NCI-H2107 (cell line): ENCODE measurements at regions not wholly inside any gene's neighbourhood (a gene's known extent, or its start where the extent isn't known, plus 50 kb on each side); places are given as distances from the start of the nearest gene placed in this dataset.

ENCODE experiments used
- DNase-seq: peaks from one replicate; lab custom pipeline; 2025; lab: John Stamatoyannopoulos, UW

GRCh38 chr10:44619975-44620374 lies 235.1 kb upstream of the CXCL12 start:
- no peak for DNase-seq

GRCh38 chr10:44627591-44628354 lies 242.9 kb upstream of the CXCL12 start:
- no peak for DNase-seq

- DNase-seq: no peak
These were observed 244.0 kb upstream of the CXCL12 start for GRCh38 chr10:44628921-44629320.

GRCh38 chr10:44635176-44635575 lies 250.3 kb upstream of the CXCL12 start:
- no peak for DNase-seq

GRCh38 chr10:44636625-44637024 lies 251.7 kb upstream of the CXCL12 start:
- DNase-seq: no peak

GRCh38 chr10:44640429-44640828 lies 255.5 kb upstream of the CXCL12 start:
- no peak for DNase-seq

GRCh38 chr10:44647473-44647872 lies 262.6 kb upstream of the CXCL12 start:
- no peak for DNase-seq

GRCh38 chr10:44647877-44648542 lies 263.1 kb upstream of the CXCL12 start:
- DNase-seq: no peak

- DNase-seq: no peak
These were observed 260.2 kb upstream of the TMEM72 start for GRCh38 chr10:44650691-44651661.

GRCh38 chr10:44651834-44652233 lies 259.3 kb upstream of the TMEM72 start:
- no peak for DNase-seq

- no peak for DNase-seq
These were observed 251.8 kb upstream of the TMEM72 start for GRCh38 chr10:44659320-44659719.

GRCh38 chr10:44660271-44660670 lies 250.9 kb upstream of the TMEM72 start:
- DNase-seq: no peak

- no peak for DNase-seq
These were observed 249.1 kb upstream of the TMEM72 start for GRCh38 chr10:44662051-44662450.

GRCh38 chr10:44668336-44668735 lies 242.8 kb upstream of the TMEM72 start:
- no peak for DNase-seq

GRCh38 chr10:44671319-44671718 lies 239.8 kb upstream of the TMEM72 start:
- DNase-seq: no peak

GRCh38 chr10:44673245-44673983 lies 237.7 kb upstream of the TMEM72 start:
- DNase-seq: no peak

- no peak for DNase-seq
These were observed 236.4 kb upstream of the TMEM72 start for GRCh38 chr10:44674536-44675386.

- no peak for DNase-seq
These were observed 235.7 kb upstream of the TMEM72 start for GRCh38 chr10:44675387-44675874.

- no peak for DNase-seq
These were observed 230.4 kb upstream of the TMEM72 start for GRCh38 chr10:44680764-44681163.

GRCh38 chr10:44682507-44682906 lies 228.6 kb upstream of the TMEM72 start:
- no peak for DNase-seq

GRCh38 chr10:44684661-44685060 lies 226.5 kb upstream of the TMEM72 start:
- DNase-seq: no peak
